Muscle of arm (tissue), 1 donor: ENCODE measurements at regions not wholly inside any gene's neighbourhood (a gene's known extent, or its start where the extent isn't known, plus 50 kb on each side); places are given as distances from the start of the nearest gene placed in this dataset.
"Not testable (repeated sequence)": the region's sequence is repeated elsewhere in the genome, so short reads cannot be mapped to it uniquely, and the experiment has no call there.

Source experiments
- DNase-seq: peaks from one replicate; pipeline ENCODE4 v3.0.0-alpha.2; 2013

DNA sequence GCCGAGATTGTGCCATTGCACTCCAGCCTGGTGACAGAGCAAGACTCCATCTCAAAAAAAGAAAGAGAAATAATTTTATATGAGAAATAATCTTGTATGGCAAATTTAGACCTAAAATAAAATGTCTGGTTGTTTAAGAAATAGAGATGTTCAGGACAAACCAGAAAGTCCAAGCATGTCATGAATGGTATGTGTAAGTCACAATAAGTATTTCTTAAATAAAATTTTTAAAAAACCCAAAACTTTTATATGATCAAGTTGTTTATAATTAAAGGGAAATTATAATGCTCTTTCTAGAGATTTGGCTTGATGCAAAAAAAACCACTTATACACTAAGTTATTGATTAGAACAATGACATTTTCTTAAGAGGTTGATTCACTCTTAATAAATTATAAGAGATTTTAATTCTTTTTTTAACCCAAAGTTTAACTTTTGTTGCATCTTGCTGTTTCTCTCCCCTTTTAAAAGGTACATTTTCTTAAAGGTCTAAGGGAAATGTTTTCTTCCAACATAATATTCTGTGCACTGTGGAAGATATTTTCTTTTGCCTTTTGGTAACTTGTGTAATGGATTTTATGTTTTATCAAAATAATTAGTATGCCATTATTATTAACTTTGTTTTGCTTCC is 105.7 kb downstream of the RTP4 start:
- no peak for DNase-seq

DNA sequence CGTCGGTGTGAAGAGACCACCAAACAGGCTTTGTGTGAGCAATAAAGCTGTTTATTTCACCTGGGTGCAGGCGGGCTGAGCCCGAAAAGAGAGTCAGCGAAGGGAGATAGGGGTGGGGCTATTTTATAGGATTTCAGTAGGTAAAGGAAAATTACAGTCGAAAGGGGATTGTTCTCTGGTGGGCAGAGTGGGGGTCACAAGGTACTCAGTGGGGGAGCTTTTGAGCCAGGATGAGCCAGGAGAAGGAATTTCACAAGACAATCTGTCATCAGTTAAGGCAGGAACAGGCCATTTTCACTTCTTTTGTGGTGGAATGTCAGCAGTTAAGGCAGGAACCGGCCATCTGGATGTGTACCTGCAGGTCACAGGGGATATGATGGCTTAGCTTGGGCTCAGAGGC is 98.1 kb downstream of the RTP4 start:
- DNase-seq, result not testable (repeated sequence)

DNA sequence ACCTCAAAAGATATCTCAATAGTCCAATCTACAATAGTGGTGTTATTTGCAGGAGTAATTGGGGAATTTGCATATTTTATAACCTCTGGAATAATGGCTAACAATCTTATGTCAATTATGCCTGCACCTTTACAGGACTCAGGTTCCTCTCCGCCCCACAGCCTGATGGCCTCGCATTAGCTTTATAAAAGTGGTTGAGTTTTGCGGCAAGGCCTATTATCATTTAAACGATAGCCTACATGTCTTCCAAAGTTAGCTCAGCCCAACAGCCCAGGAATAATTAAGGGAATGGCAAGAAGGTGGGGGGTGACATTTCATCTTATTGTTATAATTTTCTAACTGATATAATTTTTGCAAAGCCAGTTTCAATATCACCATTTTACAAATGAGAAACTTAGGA is 97.3 kb downstream of the RTP4 start:
- no peak for DNase-seq

DNA sequence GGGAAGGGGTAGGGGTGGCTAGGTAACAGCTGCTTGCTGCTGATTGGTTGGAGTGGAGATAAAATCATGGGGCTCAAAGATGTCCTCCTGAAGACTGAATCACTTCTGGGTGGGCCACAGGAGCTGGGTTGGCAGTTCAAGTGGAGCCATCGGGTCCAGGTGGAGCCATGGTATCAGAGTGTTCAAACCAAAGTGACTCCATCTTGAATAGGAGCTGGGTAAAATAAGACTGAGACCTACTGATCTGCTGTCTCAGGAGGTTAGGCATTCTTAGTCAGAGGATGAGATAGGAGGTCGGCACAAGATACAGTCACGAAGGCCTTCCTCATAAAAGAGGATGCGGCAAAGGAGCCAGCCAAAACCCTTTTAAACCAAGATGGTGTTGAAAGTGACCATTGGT is 96.5 kb downstream of the RTP4 start:
- DNase-seq, result no peak

DNA sequence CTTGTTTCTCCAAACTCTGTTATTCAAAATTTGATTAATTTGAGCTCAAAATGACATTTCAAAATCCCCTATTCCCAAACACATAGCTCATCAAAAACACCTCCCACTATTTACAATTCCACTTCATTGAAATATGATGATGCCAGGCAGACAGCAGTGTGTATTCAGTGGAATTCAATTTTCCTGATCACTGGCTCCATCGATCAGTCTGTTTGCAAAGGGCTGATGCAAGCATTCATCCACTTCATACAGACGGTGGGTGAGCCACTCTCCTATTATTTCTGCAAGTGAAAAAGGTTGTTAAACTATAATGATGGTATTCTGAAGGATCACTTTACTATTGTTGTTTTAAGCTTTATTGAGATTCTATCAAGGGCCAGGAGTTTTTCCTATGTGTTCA is 90.7 kb downstream of the RTP4 start:
- DNase-seq, result no peak

DNA sequence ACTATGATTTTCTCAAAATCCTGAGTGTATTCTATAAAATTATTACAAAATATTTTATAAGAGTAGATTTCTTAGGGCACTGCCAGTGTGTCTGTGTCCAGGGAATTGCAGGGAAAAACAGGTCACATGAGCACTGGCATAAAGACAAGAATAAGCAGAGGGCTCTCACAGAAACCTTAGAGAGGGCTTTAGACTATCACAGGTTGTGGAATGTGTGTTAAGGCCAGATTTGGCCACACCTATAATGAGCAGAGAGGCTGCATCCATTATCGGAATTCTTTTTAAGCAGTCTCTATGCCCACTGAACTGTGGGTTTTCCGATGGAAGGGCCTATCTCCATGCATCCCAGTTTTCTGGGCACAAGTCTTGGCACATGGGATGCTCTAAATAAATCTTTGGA is 90.2 kb downstream of the RTP4 start:
- DNase-seq, result no peak

DNA sequence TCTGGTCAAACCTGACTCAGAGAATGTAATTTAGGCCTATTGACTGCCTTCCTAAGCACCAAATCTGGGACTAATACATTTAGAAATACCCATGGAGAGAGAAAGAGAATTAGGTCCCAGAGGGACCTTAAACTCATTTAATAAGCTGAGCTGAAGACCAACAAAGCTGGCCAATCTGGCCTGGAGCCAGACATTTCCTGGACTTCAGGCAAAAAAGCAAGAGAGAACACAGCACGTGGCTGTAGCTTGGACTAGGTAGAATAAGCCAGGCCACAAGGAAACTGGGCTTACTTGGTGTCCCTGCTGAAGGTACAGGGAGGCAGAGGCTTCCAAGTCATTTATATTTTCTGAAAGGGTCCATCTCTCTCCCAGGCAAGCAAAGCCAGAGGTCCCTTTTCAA is 88.1 kb downstream of the RTP4 start:
- peak; percentile 11 for DNase-seq

DNA sequence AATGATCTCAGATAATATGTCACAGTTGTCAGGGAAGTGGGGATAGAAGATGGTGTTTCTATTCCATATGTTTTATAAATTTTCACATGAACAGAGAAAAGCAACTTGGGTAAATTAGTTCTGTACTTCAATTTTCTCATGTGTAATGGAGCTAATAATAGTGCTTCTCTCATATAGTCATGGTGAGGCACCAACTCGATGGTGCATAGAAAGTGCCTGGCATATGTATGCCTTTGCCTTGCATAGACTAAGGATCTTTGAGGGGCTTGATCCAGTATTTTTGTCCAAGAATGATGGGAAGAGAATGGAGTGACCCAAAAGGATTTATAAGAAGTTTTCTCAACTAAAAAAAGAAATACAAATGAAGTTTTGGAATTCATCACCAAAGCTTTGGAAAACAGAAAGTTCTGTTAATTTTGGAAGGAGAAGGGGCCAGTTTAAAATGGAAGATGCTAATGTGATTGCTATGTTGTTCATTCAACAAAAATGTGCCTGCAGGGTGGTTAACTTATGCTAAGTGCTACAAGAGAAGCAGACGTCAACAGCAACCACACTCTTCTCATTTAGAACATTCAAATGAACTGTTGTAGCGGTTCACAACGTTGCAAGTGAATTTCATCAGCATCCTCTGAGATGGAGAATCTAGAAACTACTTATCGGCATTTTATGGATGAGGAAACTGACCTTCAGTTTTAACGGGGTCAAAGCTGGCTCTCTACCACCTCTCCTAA is 86.1 kb downstream of the RTP4 start:
- no peak for DNase-seq

DNA sequence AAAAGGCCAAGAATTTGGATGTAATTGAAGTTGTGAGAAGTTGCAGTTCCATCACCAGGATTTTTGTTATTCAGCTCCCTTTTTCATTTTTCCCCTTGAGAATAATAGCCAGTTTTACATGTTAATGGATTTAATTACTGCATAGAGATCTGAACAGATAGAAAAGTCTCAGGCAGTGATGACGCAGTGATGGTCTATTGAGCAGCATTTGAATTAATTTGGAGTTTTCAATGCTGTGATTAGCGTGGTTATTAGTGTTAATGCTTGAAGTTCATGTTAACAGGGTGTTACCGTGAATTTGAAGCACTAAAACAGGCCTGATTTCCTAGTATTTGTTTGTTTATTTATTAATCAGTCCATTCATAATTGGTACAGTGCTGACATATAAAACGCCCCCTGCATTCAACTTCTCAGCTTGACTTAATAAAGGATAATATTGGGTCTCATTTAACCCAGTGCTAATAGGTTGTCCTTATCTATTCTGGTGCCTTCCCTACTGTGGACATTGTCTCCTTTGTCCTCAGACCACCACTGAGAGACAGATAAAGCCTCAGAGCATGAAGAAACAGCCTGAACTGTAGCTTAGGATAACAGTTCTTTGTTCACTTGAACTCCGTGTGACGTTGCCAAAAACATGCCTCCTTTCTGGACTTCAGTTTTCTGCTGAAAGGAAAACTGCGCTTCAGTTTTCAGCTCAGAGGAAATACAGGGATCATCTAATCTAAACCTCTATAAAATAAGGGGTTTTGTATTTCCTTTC is 82.4 kb downstream of the RTP4 start:
- no peak for DNase-seq

DNA sequence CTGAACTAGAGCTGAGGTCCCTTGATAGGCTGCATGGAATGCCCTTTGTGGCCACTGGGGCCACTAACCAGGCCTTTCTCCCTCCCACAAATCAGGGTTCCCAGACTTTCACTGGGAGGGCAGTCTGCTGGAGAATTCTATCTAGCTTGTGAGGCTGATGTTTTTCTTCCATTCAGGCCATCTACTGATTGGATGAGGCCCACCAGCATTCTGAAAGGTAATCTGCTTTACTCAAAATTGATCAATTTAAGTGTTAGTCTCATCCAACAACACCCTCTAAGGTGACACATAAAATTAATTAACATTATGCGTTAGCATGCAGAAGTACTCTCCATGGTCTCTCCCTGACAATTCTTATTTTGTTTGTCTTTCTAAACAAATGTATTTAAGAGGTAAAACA is 80.5 kb downstream of the RTP4 start:
- no peak for DNase-seq

DNA sequence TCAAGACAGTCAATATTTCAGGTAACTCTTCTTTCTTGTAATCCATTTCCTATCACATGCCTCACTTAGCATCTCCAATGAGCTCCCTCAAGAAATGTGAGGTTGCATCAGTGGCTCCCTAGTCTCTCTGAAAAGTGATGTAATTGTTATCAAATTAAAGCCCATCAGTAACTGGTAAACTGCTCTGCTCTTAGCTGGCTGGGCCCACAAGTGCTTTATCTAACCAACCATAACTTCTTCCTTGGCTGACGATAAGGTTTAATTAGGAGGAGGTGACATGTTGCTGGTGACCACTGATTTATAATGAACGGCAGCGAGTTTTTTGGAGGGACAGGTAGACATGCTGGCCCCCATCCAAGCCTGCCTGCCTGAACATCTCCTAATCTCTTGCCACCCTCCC is 79.6 kb downstream of the RTP4 start:
- DNase-seq, result no peak

DNA sequence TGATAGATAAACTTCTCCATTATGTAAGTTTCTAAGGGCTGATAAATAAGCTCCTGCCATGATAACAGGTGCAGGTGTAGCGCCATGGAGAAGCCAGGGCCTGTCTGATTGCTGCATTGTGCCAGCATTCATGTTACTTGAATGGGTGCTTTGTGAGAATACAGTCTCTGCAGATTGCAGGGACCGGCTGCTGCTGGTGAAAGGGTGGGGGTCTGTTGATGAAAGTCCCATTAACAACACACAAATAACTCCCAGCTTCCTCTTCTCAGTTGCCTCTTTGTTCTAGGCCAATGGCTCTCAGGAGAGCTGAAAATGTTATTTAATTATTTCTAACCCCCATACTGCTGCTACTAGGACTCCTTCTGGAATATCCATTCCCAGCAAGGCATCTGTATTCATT is 77.2 kb downstream of the RTP4 start:
- no peak for DNase-seq

DNA sequence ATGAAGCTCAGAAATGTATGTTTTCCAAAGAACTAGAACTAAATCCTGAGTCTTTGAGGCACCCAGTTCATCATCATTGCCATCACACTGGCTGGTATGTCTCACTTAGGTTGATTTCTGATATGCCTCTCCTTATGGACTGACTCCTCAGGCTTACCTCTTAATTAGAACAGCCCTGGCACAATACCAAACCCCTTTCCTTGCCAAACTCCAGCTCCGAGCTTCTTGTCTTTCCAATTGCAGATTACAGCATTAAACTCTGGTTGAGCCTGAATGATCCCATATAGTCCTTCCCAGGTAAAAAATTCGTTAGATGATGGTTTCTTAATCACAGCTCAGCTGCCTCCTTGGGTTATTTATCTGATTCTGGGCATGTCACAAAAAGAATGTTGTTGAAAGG is 66.3 kb downstream of the RTP4 start:
- DNase-seq, result no peak

DNA sequence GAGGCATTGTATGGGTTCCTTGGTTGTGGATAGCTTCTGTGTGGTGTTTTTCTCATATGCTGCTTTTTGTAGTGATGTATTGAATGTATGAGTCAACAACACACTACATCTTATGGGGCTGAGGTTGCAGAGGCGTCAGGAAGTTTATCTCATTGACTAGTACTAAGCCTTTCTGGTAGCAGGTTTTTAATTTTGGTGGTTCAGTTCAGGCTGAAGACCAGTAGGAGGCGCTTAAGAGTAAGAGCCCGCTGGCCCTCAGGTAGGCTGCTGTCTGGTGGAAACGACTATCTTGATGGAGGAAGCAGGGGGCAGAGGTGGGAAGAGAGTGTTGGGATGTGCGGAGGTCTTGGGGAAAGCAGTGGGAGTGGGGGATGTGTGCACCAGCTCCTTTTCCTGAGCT is 62.4 kb downstream of the RTP4 start:
- no peak for DNase-seq
